H9 (cell line): ENCODE measurements at regions not wholly inside any gene's neighbourhood (a gene's known extent, or its start where the extent isn't known, plus 50 kb on each side); places are given as distances from the start of the nearest gene placed in this dataset.

Experiments used
- DNase-seq: peaks from one replicate; pipeline ENCODE4 v3.0.0-alpha.2; 2017
- H2AFZ ChIP-seq: one replicate; pipeline ENCODE4 v1.6.1; 2013; ENCODE audit warnings: mild to moderate bottlenecking, low read length, control low read depth, moderate library complexity
- H2AK5ac ChIP-seq: 2 replicates; pipeline ENCODE4 v1.6.1; 2013; ENCODE audit warnings: low read length, control low read depth, mixed read lengths; ENCODE audit not compliant: insufficient read length
- H2BK120ac ChIP-seq: one replicate; pipeline ENCODE4 v1.6.1; 2013; ENCODE audit warnings: low read depth, mild to moderate bottlenecking, low read length, control low read depth, inconsistent platforms; ENCODE audit not compliant: poor library complexity, severe bottlenecking
- H2BK12ac ChIP-seq: 2 replicates; pipeline ENCODE4 v1.6.1; 2013; ENCODE audit warnings: low read length, control low read depth, mixed read lengths, low read depth; ENCODE audit not compliant: insufficient read length
- H2BK15ac ChIP-seq: 2 replicates; pipeline ENCODE4 v1.6.1; 2013; ENCODE audit warnings: low read depth, low read length, control low read depth
- H2BK20ac ChIP-seq: one replicate; pipeline ENCODE4 v1.6.1; 2013; ENCODE audit warnings: low read depth, mild to moderate bottlenecking, low read length, control low read depth, inconsistent platforms; ENCODE audit not compliant: poor library complexity, severe bottlenecking
- H2BK5ac ChIP-seq: 2 replicates; pipeline ENCODE4 v1.6.1; 2013; ENCODE audit warnings: low read length, control low read depth, mixed read lengths; ENCODE audit not compliant: insufficient read length
- H3K14ac ChIP-seq: 2 replicates; pipeline ENCODE4 v1.6.1; 2013; ENCODE audit warnings: low read length, control low read depth; ENCODE audit not compliant: insufficient read depth
- H3K18ac ChIP-seq: 2 replicates; pipeline ENCODE4 v1.6.1; 2013; ENCODE audit warnings: low read depth, mild to moderate bottlenecking, mixed read lengths, low read length, control low read depth; ENCODE audit not compliant: insufficient read length
- H3K23ac ChIP-seq: 2 replicates; pipeline ENCODE4 v1.6.1; 2013; ENCODE audit warnings: low read length, control low read depth, mixed read lengths, low read depth; ENCODE audit not compliant: insufficient read length
- H3K23me2 ChIP-seq: 2 replicates; pipeline ENCODE4 v1.6.1; 2013; ENCODE audit warnings: low read depth, mild to moderate bottlenecking, mixed read lengths, low read length, control low read depth; ENCODE audit not compliant: insufficient read length, poor library complexity, severe bottlenecking
- H3K27ac ChIP-seq: 2 replicates; pipeline ENCODE4 v1.5.1; 2013; ENCODE audit warnings: low read length, control low read depth, mixed read lengths, low read depth; ENCODE audit not compliant: insufficient read length
- H3K27me3 ChIP-seq: 2 replicates; pipeline ENCODE4 v1.6.1; 2013; ENCODE audit warnings: low read length, control low read depth, inconsistent platforms; ENCODE audit not compliant: insufficient read depth
- H3K4ac ChIP-seq: 2 replicates; pipeline ENCODE4 v1.6.1; 2013; ENCODE audit warnings: low read depth, mild to moderate bottlenecking, control low read depth, inconsistent platforms, low read length, moderate library complexity
- H3K4me1 ChIP-seq: 2 replicates; pipeline ENCODE4 v1.6.1; 2013; ENCODE audit warnings: low read length, control low read depth, inconsistent platforms; ENCODE audit not compliant: insufficient read depth
- H3K4me2 ChIP-seq: 2 replicates; pipeline ENCODE4 v1.6.1; 2013; ENCODE audit warnings: low read length, control low read depth, mixed read lengths; ENCODE audit not compliant: insufficient read length, insufficient read depth
- H3K56ac ChIP-seq: 2 replicates; pipeline ENCODE4 v1.6.1; 2013; ENCODE audit warnings: low read depth, mild to moderate bottlenecking, mixed read lengths, low read length, control low read depth; ENCODE audit not compliant: insufficient read length
- H3K79me1 ChIP-seq: 2 replicates; pipeline ENCODE4 v1.6.1; 2013; ENCODE audit warnings: low read depth, mild to moderate bottlenecking, moderate library complexity, low read length, control low read depth, inconsistent platforms; ENCODE audit not compliant: insufficient read depth, poor library complexity, severe bottlenecking
- H3K79me2 ChIP-seq: 2 replicates; pipeline ENCODE4 v1.6.1; 2013; ENCODE audit warnings: low read length, control low read depth, inconsistent platforms; ENCODE audit not compliant: insufficient read depth
- H3K9ac ChIP-seq: 2 replicates; pipeline ENCODE4 v1.6.1; 2013; ENCODE audit warnings: low read length, control low read depth, mixed read lengths; ENCODE audit not compliant: insufficient read length; ENCODE audit errors: extremely low read depth
- H3K9me3 ChIP-seq: one replicate; pipeline ENCODE4 v1.6.1; 2013; ENCODE audit warnings: low read depth, low read length, inconsistent platforms; ENCODE audit not compliant: control insufficient read depth
- H3T11ph ChIP-seq: one replicate; pipeline ENCODE4 v1.6.1; 2013; ENCODE audit warnings: mild to moderate bottlenecking, low read length, control low read depth, inconsistent platforms
- H4K20me1 ChIP-seq: one replicate; pipeline ENCODE4 v1.6.1; 2013; ENCODE audit not compliant: control insufficient read depth, insufficient read length, insufficient read depth
- H4K5ac ChIP-seq: 2 replicates; pipeline ENCODE4 v1.6.1; 2013; ENCODE audit warnings: low read depth, mild to moderate bottlenecking, mixed read lengths, low read length, control low read depth; ENCODE audit not compliant: insufficient read length
- H4K8ac ChIP-seq: replicated peaks from 2 replicates; pipeline ENCODE4 v1.6.1; 2013; ENCODE audit warnings: low read length, control low read depth, mixed read lengths, low read depth; ENCODE audit not compliant: insufficient read length
- H4K91ac ChIP-seq: 2 replicates; pipeline ENCODE4 v1.6.1; 2013; ENCODE audit warnings: low read depth, mild to moderate bottlenecking, moderate library complexity, mixed read lengths, low read length, control low read depth; ENCODE audit not compliant: insufficient read length
- H3K27ac Mint-ChIP-seq, 3 experiments: 2 replicates in 2 of 3; 3 replicates in 1 of 3; pipeline ENCODE4 v1.8.0; 2020 to 2021; ENCODE audit warnings: mixed read lengths in 3 of 3, mild to moderate bottlenecking in 1 of 3, moderate library complexity in 1 of 3
- H3K27me3 Mint-ChIP-seq: 2 replicates; pipeline ENCODE4 v1.8.0; 2021; ENCODE audit warnings: low read depth, mild to moderate bottlenecking, moderate library complexity, mixed read lengths
- H3K36me3 Mint-ChIP-seq, 3 experiments: 2 replicates in 2 of 3; 3 replicates in 1 of 3; pipeline ENCODE4 v1.8.0; 2020 to 2021; ENCODE audit warnings: low read depth in 3 of 3, mixed read lengths in 3 of 3; ENCODE audit not compliant: insufficient read depth in 1 of 3
- H3K4me1 Mint-ChIP-seq, 2 experiments: 2 replicates each; pipeline ENCODE4 v1.8.0; 2020; ENCODE audit warnings: mixed read lengths in 2 of 2
- H3K4me3 Mint-ChIP-seq, 2 experiments: 2 replicates in 1 of 2; 3 replicates in 1 of 2; pipeline ENCODE4 v1.8.0; 2020 to 2021; ENCODE audit warnings: mild to moderate bottlenecking in 2 of 2, mixed read lengths in 2 of 2, moderate library complexity in 1 of 2
- H3K9me3 Mint-ChIP-seq, 2 experiments: 2 replicates in 1 of 2; 3 replicates in 1 of 2; pipeline ENCODE4 v1.8.0; 2020; ENCODE audit warnings: mild to moderate bottlenecking in 2 of 2, mixed read lengths in 2 of 2, moderate library complexity in 1 of 2
- CTCF ChIP-seq: fragments of 200-600 bp; sonication (generic); conservative IDR thresholded peaks from 3 replicates; pipeline ENCODE4 v1.8.0; 2021; ENCODE audit warnings: antibody characterized with exemption, mild to moderate bottlenecking
- WGBS: extraction: QIAGEN DNeasy Blood & Tissue Kit; methylation state at CpG from one replicate; pipeline ENCODE4 v1.1.7; 2013; ENCODE audit warnings: missing lambda C conversion rate, low lambda C conversion rate, mixed read lengths; ENCODE audit not compliant: insufficient read length; ENCODE audit errors: extremely low coverage; 5-methylcytosine and 5-hydroxymethylcytosine counted together

GRCh38 chr17:71631483-71631882, 489.3 kb upstream of the SOX9 start:
- peaks cover 0 to 3% of the 10 kb centered on the region in 2 experiments; a peak in 2 of 5 replicates for H3K9me3 Mint-ChIP-seq
- no peak overlapping the region for H3K9ac ChIP-seq
- no peak overlapping the region for H4K91ac ChIP-seq
- H2BK5ac ChIP-seq, result no peak overlapping the region
- H4K5ac ChIP-seq, result no peak overlapping the region
- no peak overlapping the region for H3K14ac ChIP-seq
- H4K8ac ChIP-seq, result no peak overlapping the region
- no peaks in the 10 kb centered on the region for H3K23me2 ChIP-seq
- H3T11ph ChIP-seq, result no peak overlapping the region
- H3K4me1 ChIP-seq, result no peaks in the 10 kb centered on the region
- H2AK5ac ChIP-seq, result no peak overlapping the region
- no peak overlapping the region for H3K4me3 Mint-ChIP-seq
- H3K27ac Mint-ChIP-seq, result no peak overlapping the region
- H3K36me3 Mint-ChIP-seq, result no peaks in the 10 kb centered on the region
- H3K79me2 ChIP-seq, result no peaks in the 10 kb centered on the region
- no peaks in the 10 kb centered on the region for H4K20me1 ChIP-seq
- no peak overlapping the region for H3K27ac ChIP-seq
- no peak overlapping the region for H2AFZ ChIP-seq
- H3K27me3 Mint-ChIP-seq, result no peaks in the 10 kb centered on the region
- H3K4me2 ChIP-seq, result no peak overlapping the region
- no peak overlapping the region for H2BK120ac ChIP-seq
- H3K9me3 ChIP-seq, result no peaks in the 10 kb centered on the region
- no peak overlapping the region for H2BK20ac ChIP-seq
- H2BK12ac ChIP-seq, result no peak overlapping the region
- H3K27me3 ChIP-seq, result no peaks in the 10 kb centered on the region
- no peak for TF ChIP-seq CTCF
- no peak overlapping the region for H3K4ac ChIP-seq
- H3K18ac ChIP-seq, result no peak overlapping the region
- DNase-seq, result no peak
- no peak overlapping the region for H2BK15ac ChIP-seq
- no peaks in the 10 kb centered on the region for H3K79me1 ChIP-seq
- H3K23ac ChIP-seq, result no peak overlapping the region
- WGBS, result no CpG with 5 or more reads among the region's 1 CpG
- H3K56ac ChIP-seq, result no peak overlapping the region
- H3K4me1 Mint-ChIP-seq, result no peaks in the 10 kb centered on the region
